OCI-LY1 (cell line): ENCODE measurements at regions not wholly inside any gene's neighbourhood (a gene's known extent, or its start where the extent isn't known, plus 50 kb on each side); places are given as distances from the start of the nearest gene placed in this dataset.

Experiments
- EZH2 ChIP-seq: fragments of 200-600 bp; sonication (generic), shearing (Covaris generic); IDR thresholded peaks from 2 replicates; pipeline ENCODE4 v1.8.0; 2017; ENCODE audit warnings: borderline replicate concordance, mixed run types, mild to moderate bottlenecking, antibody characterized with exemption, low read length, moderate library complexity, mixed read lengths
- TF ChIP-seq, protein P1 (sequence below): fragments of 200-600 bp; sonication (generic), shearing (Covaris generic); IDR thresholded peaks from 2 replicates; pipeline ENCODE4 v1.5.1; 2017; ENCODE audit warnings: mild to moderate bottlenecking, antibody characterized with exemption, low read length, moderate library complexity, mixed read lengths

DNA sequence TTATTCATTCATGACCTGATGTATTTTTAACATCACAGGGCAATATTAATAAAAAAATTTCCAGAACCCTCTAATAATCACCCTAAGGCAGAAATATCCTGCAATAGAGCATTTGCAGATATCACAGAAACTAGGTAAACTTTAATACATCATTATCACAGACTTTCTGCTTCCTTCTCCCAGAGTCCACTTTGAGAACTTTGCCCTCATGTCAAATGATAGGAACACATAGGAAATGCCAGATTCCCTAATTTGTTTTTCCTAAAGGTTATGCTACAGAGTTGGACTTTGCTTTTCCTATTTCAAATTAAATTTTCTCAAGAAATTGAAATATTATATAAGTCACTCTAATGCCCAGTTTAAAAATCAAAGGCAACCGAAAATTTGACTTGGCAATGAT lies 352.8 kb upstream of the LRP1B start:
- TF ChIP-seq, protein P1, sequence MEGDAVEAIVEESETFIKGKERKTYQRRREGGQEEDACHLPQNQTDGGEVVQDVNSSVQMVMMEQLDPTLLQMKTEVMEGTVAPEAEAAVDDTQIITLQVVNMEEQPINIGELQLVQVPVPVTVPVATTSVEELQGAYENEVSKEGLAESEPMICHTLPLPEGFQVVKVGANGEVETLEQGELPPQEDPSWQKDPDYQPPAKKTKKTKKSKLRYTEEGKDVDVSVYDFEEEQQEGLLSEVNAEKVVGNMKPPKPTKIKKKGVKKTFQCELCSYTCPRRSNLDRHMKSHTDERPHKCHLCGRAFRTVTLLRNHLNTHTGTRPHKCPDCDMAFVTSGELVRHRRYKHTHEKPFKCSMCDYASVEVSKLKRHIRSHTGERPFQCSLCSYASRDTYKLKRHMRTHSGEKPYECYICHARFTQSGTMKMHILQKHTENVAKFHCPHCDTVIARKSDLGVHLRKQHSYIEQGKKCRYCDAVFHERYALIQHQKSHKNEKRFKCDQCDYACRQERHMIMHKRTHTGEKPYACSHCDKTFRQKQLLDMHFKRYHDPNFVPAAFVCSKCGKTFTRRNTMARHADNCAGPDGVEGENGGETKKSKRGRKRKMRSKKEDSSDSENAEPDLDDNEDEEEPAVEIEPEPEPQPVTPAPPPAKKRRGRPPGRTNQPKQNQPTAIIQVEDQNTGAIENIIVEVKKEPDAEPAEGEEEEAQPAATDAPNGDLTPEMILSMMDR: no peak
- TF ChIP-seq EZH2: no peak
